ENCODE measurements at regions not wholly inside any gene's neighbourhood (a gene's known extent, or its start where the extent isn't known, plus 50 kb on each side); places are given as distances from the start of the nearest gene placed in this dataset.

GRCh38 chr13:30107521-30108136 is 199.7 kb downstream of the KATNAL1 start:
- DNase-seq (ENCODE audit: low read depth), result no peak

GRCh38 chr13:30107121-30107520 is 200.2 kb downstream of the KATNAL1 start:
- DNase-seq (ENCODE audit: low read depth), result no peak

GRCh38 chr13:30105381-30105780 is 202.0 kb downstream of the KATNAL1 start:
- DNase-seq (ENCODE audit: low read depth), result no peak

- DNase-seq (ENCODE audit: low read depth), result no peak
Observed at GRCh38 chr13:30103161-30103840, 204.1 kb downstream of the KATNAL1 start.

GRCh38 chr13:30100226-30100625 is 207.1 kb downstream of the KATNAL1 start:
- no peak for DNase-seq (ENCODE audit: low read depth)

- DNase-seq (ENCODE audit: low read depth), result no peak
Observed at GRCh38 chr13:30097701-30098100, 209.7 kb downstream of the KATNAL1 start.

- DNase-seq (ENCODE audit: low read depth), result no peak
Observed at GRCh38 chr13:30097089-30097488, 210.3 kb downstream of the KATNAL1 start.

- no peak for DNase-seq (ENCODE audit: low read depth)
Observed at GRCh38 chr13:30094015-30094414, 213.3 kb downstream of the KATNAL1 start.

- no peak for DNase-seq (ENCODE audit: low read depth)
Observed at GRCh38 chr13:30093236-30093635, 214.1 kb downstream of the KATNAL1 start.

GRCh38 chr13:30091691-30092090 is 215.7 kb downstream of the KATNAL1 start:
- no peak for DNase-seq (ENCODE audit: low read depth)

GRCh38 chr13:30091035-30091434 is 216.3 kb downstream of the KATNAL1 start:
- DNase-seq (ENCODE audit: low read depth), result no peak

- no peak for DNase-seq (ENCODE audit: low read depth)
Observed at GRCh38 chr13:30088312-30088855, 219.0 kb downstream of the KATNAL1 start.

GRCh38 chr13:30085087-30085486 is 222.3 kb downstream of the KATNAL1 start:
- no peak for DNase-seq (ENCODE audit: low read depth)

- no peak for DNase-seq (ENCODE audit: low read depth)
Observed at GRCh38 chr13:30082391-30082790, 225.0 kb downstream of the KATNAL1 start.

GRCh38 chr13:30081331-30081730 is 226.0 kb downstream of the KATNAL1 start:
- DNase-seq (ENCODE audit: low read depth), result no peak

- no peak for DNase-seq (ENCODE audit: low read depth)
Observed at GRCh38 chr13:30079501-30079900, 227.8 kb downstream of the KATNAL1 start.

GRCh38 chr13:30078059-30078458 is 227.6 kb upstream of the UBL3 start:
- no peak for DNase-seq (ENCODE audit: low read depth)

GRCh38 chr13:30077240-30077735 is 226.9 kb upstream of the UBL3 start:
- DNase-seq (ENCODE audit: low read depth), result no peak

GRCh38 chr13:30074955-30075614 is 224.7 kb upstream of the UBL3 start:
- no peak for DNase-seq (ENCODE audit: low read depth)

- no peak for DNase-seq (ENCODE audit: low read depth)
Observed at GRCh38 chr13:30074431-30074830, 224.0 kb upstream of the UBL3 start.

GRCh38 chr13:30072818-30073186 is 222.4 kb upstream of the UBL3 start:
- no peak for DNase-seq (ENCODE audit: low read depth)

- no peak for DNase-seq (ENCODE audit: low read depth)
Observed at GRCh38 chr13:30071969-30072817, 221.8 kb upstream of the UBL3 start.

Data from activated T-cell treated with anti-CD3 and anti-CD28 coated beads for 48 hours (primary cell).